ENCODE measurements at regions not wholly inside any gene's neighbourhood (a gene's known extent, or its start where the extent isn't known, plus 50 kb on each side); places are given as distances from the start of the nearest gene placed in this dataset.
A peak's percentile ranks its signal among the peaks of the same experiment; 100 is the strongest.

GRCh38 chr17:70934835-70935234, 765.5 kb downstream of the KCNJ2 start:
- H3K9ac ChIP-seq (ENCODE audit: low read depth in 1 of 2, low read length in 2 of 2): no peak overlapping the region
- TF ChIP-seq EGR1 (IDR thresholded peaks at IDR 0.05; ENCODE audit: low read depth in 2 of 2) (no peak), ZBTB33 (IDR thresholded peaks at IDR 0.05) (no peak), HNF4A (conservative IDR thresholded peaks at IDR 0.05) (no peak), HNF4G (IDR thresholded peaks at IDR 0.05) (no peak), RAD21 (IDR thresholded peaks at IDR 0.05) (no peak), CTCF (IDR thresholded peaks at IDR 0.05; ENCODE audit: low read depth, low read length, missing input control) (no peak), NR2F2 (IDR thresholded peaks at IDR 0.05) (no peak), ATF3 (IDR thresholded peaks at IDR 0.05) (no peak)
- H3K27me3 ChIP-seq (ENCODE audit: control insufficient read depth in 4 of 4, insufficient read depth in 4 of 4, low read length in 3 of 4): no peaks in the 10 kb centered on the region
- no peak for DNase-seq (ENCODE audit: low spot score)
- no peak overlapping the region for H3K4me3 ChIP-seq (ENCODE audit: low read depth in 1 of 3, low read length in 3 of 3)
- no peaks in the 10 kb centered on the region for H3K9me3 ChIP-seq (ENCODE audit: control insufficient read depth in 4 of 4, low read length in 3 of 4)
- peaks cover 2 to 19% (median 9%) of the 10 kb centered on the region in 4 donors for H3K4me1 ChIP-seq (ENCODE audit: control insufficient read depth in 4 of 4, insufficient read depth in 4 of 4, low read length in 3 of 4)
- no peak overlapping the region for H3K27ac ChIP-seq (ENCODE audit: low read depth in 1 of 2, low read length in 2 of 2)
- H3K36me3 ChIP-seq (ENCODE audit: control insufficient read depth in 4 of 4, insufficient read depth in 3 of 4, low read depth in 1 of 4, low read length in 3 of 4): no peaks in the 10 kb centered on the region

GRCh38 chr17:70936724-70937123, 767.4 kb downstream of the KCNJ2 start:
- H3K4me1 ChIP-seq (ENCODE audit: control insufficient read depth in 4 of 4, insufficient read depth in 4 of 4, low read length in 3 of 4): peaks cover 5 to 22% (median 9%) of the 10 kb centered on the region in 4 donors
- no peak for DNase-seq (ENCODE audit: low spot score)
- no peaks in the 10 kb centered on the region for H3K9me3 ChIP-seq (ENCODE audit: control insufficient read depth in 4 of 4, low read length in 3 of 4)
- H3K27me3 ChIP-seq (ENCODE audit: control insufficient read depth in 4 of 4, insufficient read depth in 4 of 4, low read length in 3 of 4): no peaks in the 10 kb centered on the region
- TF ChIP-seq HNF4G (IDR thresholded peaks at IDR 0.05) (peak; percentile 62), GABPA (IDR thresholded peaks at IDR 0.05 in 1 of 2, conservative IDR thresholded peaks at IDR 0.05 in 1 of 2) (no peak), RAD21 (IDR thresholded peaks at IDR 0.05) (no peak), ATF3 (IDR thresholded peaks at IDR 0.05) (no peak), FOXA2 (IDR thresholded peaks at IDR 0.05) (peak; percentile 43), TAF1 (conservative IDR thresholded peaks at IDR 0.05) (no peak), RXRA (IDR thresholded peaks at IDR 0.05) (peak; percentile 32 to 76), SP1 (IDR thresholded peaks at IDR 0.05) (peak; percentile 42), REST (IDR thresholded peaks at IDR 0.05) (no peak), ZBTB33 (IDR thresholded peaks at IDR 0.05) (peak; percentile 19), HNF4A (conservative IDR thresholded peaks at IDR 0.05) (peak; percentile 95), CTCF (IDR thresholded peaks at IDR 0.05; ENCODE audit: low read depth, low read length, missing input control) (no peak), JUND (IDR thresholded peaks at IDR 0.05) (peak in 1 of 2 donors; percentile 13), YY1 (IDR thresholded peaks at IDR 0.05) (peak; percentile 30), MAX (IDR thresholded peaks at IDR 0.05) (peak; percentile 53), FOXA1 (IDR thresholded peaks at IDR 0.05) (no peak), EGR1 (IDR thresholded peaks at IDR 0.05; ENCODE audit: low read depth in 2 of 2) (no peak), NR2F2 (IDR thresholded peaks at IDR 0.05) (no peak)
- no peak overlapping the region for H3K27ac ChIP-seq (ENCODE audit: low read depth in 1 of 2, low read length in 2 of 2)
- H3K9ac ChIP-seq (ENCODE audit: low read depth in 1 of 2, low read length in 2 of 2): no peak overlapping the region
- H3K4me3 ChIP-seq (ENCODE audit: low read depth in 1 of 3, low read length in 3 of 3): no peak overlapping the region
- WGBS: 48% methylated on average over 1 of the region's 1 CpG
- no peaks in the 10 kb centered on the region for H3K36me3 ChIP-seq (ENCODE audit: control insufficient read depth in 4 of 4, insufficient read depth in 3 of 4, low read depth in 1 of 4, low read length in 3 of 4)

Measured in liver (tissue), 8 donors.